ENCODE measurements at regions not wholly inside any gene's neighbourhood (a gene's known extent, or its start where the extent isn't known, plus 50 kb on each side); places are given as distances from the start of the nearest gene placed in this dataset.

DNA sequence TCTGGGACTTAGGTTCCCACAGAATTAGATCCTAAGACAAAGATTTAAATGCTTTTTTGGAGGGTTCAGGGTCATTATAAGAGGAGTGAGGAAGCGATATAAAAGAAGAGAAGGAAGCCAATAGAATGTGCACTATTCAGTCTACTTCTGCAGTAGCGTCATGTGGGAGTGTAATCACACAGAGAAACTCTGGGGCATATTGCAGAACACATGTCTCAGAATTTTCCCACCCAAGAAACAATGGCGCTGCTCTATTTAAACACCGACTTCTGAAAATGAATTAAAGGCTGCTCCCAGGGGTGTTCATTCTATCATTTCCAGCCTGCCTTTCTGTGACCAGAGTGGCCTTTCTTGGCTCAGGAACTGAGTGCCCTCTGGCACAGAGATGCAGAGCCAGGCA, 617.6 kb downstream of the FGF9 start:
- TF ChIP-seq, protein P1, sequence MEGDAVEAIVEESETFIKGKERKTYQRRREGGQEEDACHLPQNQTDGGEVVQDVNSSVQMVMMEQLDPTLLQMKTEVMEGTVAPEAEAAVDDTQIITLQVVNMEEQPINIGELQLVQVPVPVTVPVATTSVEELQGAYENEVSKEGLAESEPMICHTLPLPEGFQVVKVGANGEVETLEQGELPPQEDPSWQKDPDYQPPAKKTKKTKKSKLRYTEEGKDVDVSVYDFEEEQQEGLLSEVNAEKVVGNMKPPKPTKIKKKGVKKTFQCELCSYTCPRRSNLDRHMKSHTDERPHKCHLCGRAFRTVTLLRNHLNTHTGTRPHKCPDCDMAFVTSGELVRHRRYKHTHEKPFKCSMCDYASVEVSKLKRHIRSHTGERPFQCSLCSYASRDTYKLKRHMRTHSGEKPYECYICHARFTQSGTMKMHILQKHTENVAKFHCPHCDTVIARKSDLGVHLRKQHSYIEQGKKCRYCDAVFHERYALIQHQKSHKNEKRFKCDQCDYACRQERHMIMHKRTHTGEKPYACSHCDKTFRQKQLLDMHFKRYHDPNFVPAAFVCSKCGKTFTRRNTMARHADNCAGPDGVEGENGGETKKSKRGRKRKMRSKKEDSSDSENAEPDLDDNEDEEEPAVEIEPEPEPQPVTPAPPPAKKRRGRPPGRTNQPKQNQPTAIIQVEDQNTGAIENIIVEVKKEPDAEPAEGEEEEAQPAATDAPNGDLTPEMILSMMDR (IDR thresholded peaks at IDR 0.05), result no peak
- TF ChIP-seq POLR2A (IDR thresholded peaks at IDR 0.05), result no peak

All from gastroesophageal sphincter (tissue), 3 donors.